OCI-LY3 (cell line): ENCODE measurements at regions not wholly inside any gene's neighbourhood (a gene's known extent, or its start where the extent isn't known, plus 50 kb on each side); places are given as distances from the start of the nearest gene placed in this dataset.

ENCODE experiments used
- H2AFZ ChIP-seq: fragments of 200-600, 300-600 bp; shearing (Covaris generic); 2 replicates; pipeline ENCODE4 v1.6.0; 2014; ENCODE audit warnings: antibody characterized with exemption, low read depth, low read length
- H3K27ac ChIP-seq: fragments of 200-600, 300-600 bp; sonication (generic); 2 replicates; pipeline ENCODE4 v1.5.1; 2014; ENCODE audit warnings: mild to moderate bottlenecking, low read length, moderate library complexity, mixed read lengths
- H3K27me3 ChIP-seq: fragments of 200-600, 300-600 bp; sonication (generic); 2 replicates; pipeline ENCODE4 v1.6.1; 2014; ENCODE audit warnings: low read depth, low read length, mixed read lengths
- H3K36me3 ChIP-seq: fragments of 200-600, 300-600 bp; sonication (generic); replicated peaks from 2 replicates; pipeline ENCODE3; 2014; ENCODE audit warnings: low read depth, low read length, mixed read lengths
- H3K4me1 ChIP-seq: fragments of 300-600, 200-600 bp; sonication (generic); 2 replicates; pipeline ENCODE4 v1.6.1; 2014; ENCODE audit warnings: low read length, mixed read lengths
- H3K4me2 ChIP-seq: fragments of 200-600, 300-600 bp; sonication (generic); 2 replicates; pipeline ENCODE4 v1.6.1; 2014; ENCODE audit warnings: low read length, mixed read lengths
- H3K4me3 ChIP-seq: fragments of 300-600, 200-600 bp; sonication (generic); 2 replicates; pipeline ENCODE4 v1.5.1; 2014; ENCODE audit warnings: antibody characterized with exemption, mild to moderate bottlenecking, low read length, moderate library complexity
- H3K79me2 ChIP-seq: fragments of 300-600, 200-600 bp; shearing (Covaris generic); 2 replicates; pipeline ENCODE4 v1.6.1; 2014; ENCODE audit warnings: mild to moderate bottlenecking, low read length, mixed read lengths
- H3K9ac ChIP-seq: fragments of 300-600, 200-600 bp; shearing (Covaris generic); 2 replicates; pipeline ENCODE4 v1.6.0; 2014; ENCODE audit warnings: mild to moderate bottlenecking, low read length, moderate library complexity
- H3K9me3 ChIP-seq: fragments of 200-600, 300-600 bp; shearing (Covaris generic); 2 replicates; pipeline ENCODE4 v1.6.1; 2014; ENCODE audit warnings: low read length, mixed read lengths; ENCODE audit not compliant: insufficient read depth
- H4K20me1 ChIP-seq: fragments of 200-600, 300-600 bp; sonication (generic); 2 replicates; pipeline ENCODE4 v1.6.1; 2016; ENCODE audit warnings: low read length, mixed read lengths; ENCODE audit not compliant: insufficient read depth
- EZH2phosphoT487 ChIP-seq: fragments of 200-600 bp; shearing (Covaris generic); IDR thresholded peaks from 2 replicates; pipeline ENCODE4 v1.6.1; 2018; ENCODE audit warnings: antibody characterized with exemption, mixed run types, low read depth
- TF ChIP-seq, protein P1 (sequence below): fragments of 200-600, 300-600 bp; sonication (generic); IDR thresholded peaks from 2 replicates; pipeline ENCODE4 v1.5.1; 2014; ENCODE audit warnings: antibody characterized with exemption, low read length, low read depth

DNA sequence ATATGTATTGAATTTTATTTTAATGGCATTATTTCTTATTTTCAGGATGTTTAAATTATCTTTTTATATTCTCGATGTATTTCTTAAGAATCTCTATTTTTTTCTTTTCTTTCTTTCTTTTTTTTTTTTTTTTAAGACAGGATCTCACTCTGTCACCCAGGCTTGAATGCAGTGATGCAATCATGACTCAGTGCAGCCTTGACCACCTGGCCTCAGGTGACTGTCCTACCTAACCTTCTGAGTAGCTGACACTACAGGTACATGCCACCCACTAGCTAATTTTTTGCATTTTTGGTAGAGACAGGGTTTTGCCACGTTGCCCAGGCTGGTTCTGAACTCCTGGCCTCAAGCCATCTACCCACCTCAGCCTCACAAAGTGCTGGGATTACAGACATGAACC, 143.8 kb upstream of the LAMA2 start:
- Histone ChIP-seq H3K4me3 (no peak overlapping the region), H3K4me1 (peaks cover 6% of the 10 kb centered on the region; the same call in 1 of the 2 replicates), H3K4me2 (no peak overlapping the region), H3K27me3 (peaks cover 18% of the 10 kb centered on the region), H4K20me1 (no peaks in the 10 kb centered on the region), H3K36me3 (no peaks in the 10 kb centered on the region), H2AFZ (no peak overlapping the region), H3K79me2 (no peaks in the 10 kb centered on the region), H3K27ac (no peak overlapping the region), H3K9ac (no peak overlapping the region), H3K9me3 (no peaks in the 10 kb centered on the region)
- TF ChIP-seq, protein P1, sequence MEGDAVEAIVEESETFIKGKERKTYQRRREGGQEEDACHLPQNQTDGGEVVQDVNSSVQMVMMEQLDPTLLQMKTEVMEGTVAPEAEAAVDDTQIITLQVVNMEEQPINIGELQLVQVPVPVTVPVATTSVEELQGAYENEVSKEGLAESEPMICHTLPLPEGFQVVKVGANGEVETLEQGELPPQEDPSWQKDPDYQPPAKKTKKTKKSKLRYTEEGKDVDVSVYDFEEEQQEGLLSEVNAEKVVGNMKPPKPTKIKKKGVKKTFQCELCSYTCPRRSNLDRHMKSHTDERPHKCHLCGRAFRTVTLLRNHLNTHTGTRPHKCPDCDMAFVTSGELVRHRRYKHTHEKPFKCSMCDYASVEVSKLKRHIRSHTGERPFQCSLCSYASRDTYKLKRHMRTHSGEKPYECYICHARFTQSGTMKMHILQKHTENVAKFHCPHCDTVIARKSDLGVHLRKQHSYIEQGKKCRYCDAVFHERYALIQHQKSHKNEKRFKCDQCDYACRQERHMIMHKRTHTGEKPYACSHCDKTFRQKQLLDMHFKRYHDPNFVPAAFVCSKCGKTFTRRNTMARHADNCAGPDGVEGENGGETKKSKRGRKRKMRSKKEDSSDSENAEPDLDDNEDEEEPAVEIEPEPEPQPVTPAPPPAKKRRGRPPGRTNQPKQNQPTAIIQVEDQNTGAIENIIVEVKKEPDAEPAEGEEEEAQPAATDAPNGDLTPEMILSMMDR = no peak
- TF ChIP-seq EZH2phosphoT487 = no peak

- H3K36me3 ChIP-seq = no peaks in the 10 kb centered on the region
- no peak overlapping the region for H3K27ac ChIP-seq
- H3K9me3 ChIP-seq = no peaks in the 10 kb centered on the region
- H3K4me3 ChIP-seq = no peak overlapping the region
- no peak overlapping the region for H3K4me2 ChIP-seq
- no peaks in the 10 kb centered on the region for H3K79me2 ChIP-seq
- TF ChIP-seq EZH2phosphoT487 = no peak
- TF ChIP-seq, protein P1 = no peak
- H3K4me1 ChIP-seq = peaks cover 6% of the 10 kb centered on the region; the same call in 1 of the 2 replicates
- H4K20me1 ChIP-seq = no peaks in the 10 kb centered on the region
- H3K9ac ChIP-seq = no peak overlapping the region
- peaks cover 24% of the 10 kb centered on the region for H3K27me3 ChIP-seq
- H2AFZ ChIP-seq = no peak overlapping the region
These were observed 144.8 kb upstream of the LAMA2 start for GRCh38 chr6:128738112-128738511.

- peaks cover 6% of the 10 kb centered on the region; the same call in 1 of the 2 replicates for H3K4me1 ChIP-seq
- H3K36me3 ChIP-seq = no peaks in the 10 kb centered on the region
- peaks cover 22% of the 10 kb centered on the region for H3K27me3 ChIP-seq
- H3K27ac ChIP-seq = no peak overlapping the region
- no peaks in the 10 kb centered on the region for H3K79me2 ChIP-seq
- no peaks in the 10 kb centered on the region for H3K9me3 ChIP-seq
- H2AFZ ChIP-seq = no peak overlapping the region
- H4K20me1 ChIP-seq = no peaks in the 10 kb centered on the region
- H3K4me3 ChIP-seq = no peak overlapping the region
- H3K9ac ChIP-seq = no peak overlapping the region
- no peak overlapping the region for H3K4me2 ChIP-seq
- no peak for TF ChIP-seq EZH2phosphoT487
- TF ChIP-seq, protein P1 = no peak
These were observed 146.2 kb upstream of the LAMA2 start for GRCh38 chr6:128736780-128737179.

DNA sequence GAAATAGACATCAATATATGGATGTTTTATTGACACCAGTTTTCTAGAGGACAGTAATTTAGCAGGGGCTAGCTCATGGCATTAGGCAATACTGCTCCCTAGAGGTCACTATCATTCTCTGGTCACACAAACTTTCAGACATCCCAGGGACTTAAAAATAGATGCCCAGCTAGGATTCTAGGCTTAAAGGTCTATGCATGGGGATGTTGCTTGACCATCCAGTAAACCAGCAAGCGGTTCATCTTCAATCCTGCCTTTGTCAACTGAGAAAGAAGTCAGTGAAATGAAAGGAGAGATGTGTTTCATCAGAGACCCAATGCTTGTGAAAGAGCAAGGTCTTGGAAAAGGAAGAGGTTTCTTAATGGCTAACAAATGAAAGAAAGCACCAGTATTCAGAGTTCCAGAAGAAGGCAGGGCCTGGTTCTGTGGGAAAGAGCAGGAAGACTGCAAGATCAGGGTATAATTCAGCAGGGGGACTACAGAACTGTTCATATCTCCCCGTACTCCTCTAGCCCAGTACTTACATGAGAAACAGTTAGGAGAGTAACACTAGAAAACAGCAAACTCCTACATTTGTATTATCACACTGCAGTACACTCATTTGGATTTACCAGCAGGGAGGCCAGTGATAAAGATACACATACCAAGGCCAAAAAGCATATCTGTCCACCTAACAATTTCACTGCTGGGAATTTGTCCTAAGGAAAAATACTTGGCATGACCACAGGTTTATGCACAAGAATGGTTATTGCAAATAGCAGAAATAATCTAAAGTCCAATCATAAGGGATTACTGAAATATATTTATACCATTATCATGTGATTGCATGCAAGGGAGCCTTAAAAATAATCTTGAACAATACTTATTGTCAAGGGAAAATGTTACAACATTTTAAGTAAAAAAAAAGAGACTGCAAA, 151.4 kb upstream of the LAMA2 start:
- TF ChIP-seq, protein P1 = peak; percentile 64
- no peak for TF ChIP-seq EZH2phosphoT487
- Histone ChIP-seq H4K20me1 (no peaks in the 10 kb centered on the region), H3K79me2 (no peaks in the 10 kb centered on the region), H3K9me3 (no peaks in the 10 kb centered on the region), H3K4me3 (no peak overlapping the region), H3K27me3 (peaks cover 13% of the 10 kb centered on the region; the same call in 1 of the 2 replicates), H3K9ac (no peak overlapping the region), H3K36me3 (no peaks in the 10 kb centered on the region), H3K4me1 (no peaks in the 10 kb centered on the region), H2AFZ (no peak overlapping the region), H3K4me2 (no peak overlapping the region), H3K27ac (no peak overlapping the region)
